GM12878 (cell line): ENCODE measurements at regions not wholly inside any gene's neighbourhood (a gene's known extent, or its start where the extent isn't known, plus 50 kb on each side); places are given as distances from the start of the nearest gene placed in this dataset.

ENCODE experiments used
- ATAC-seq: fragments of 200-7000 bp; cut with Tn5 transposase; 3 replicates; pipeline ENCODE4 v1.9.1; 2020; ENCODE audit warnings: mild to moderate bottlenecking, moderate library complexity
- BruUV-seq: library from RNA; stranded (reverse); fragments of 400-500 nt; replicated peaks from 2 replicates; lab custom pipeline; 2021; lab: Mats Ljungman, UMichigan
- CTCF ChIA-PET: fragments of 300-600 bp; sonication (Branson Sonifier 250); formaldehyde crosslinking; extraction: SDS; loops from one replicate; lab custom pipeline; 2021; ENCODE audit warnings: inconsistent platforms; lab: Yijun Ruan, JAX
- POLR2A ChIA-PET: fragments of 350-600 bp; formaldehyde crosslinking; extraction: SDS; loops from one replicate; lab custom pipeline; 2021; ENCODE audit warnings: inconsistent platforms; lab: Charles Lee
- RAD21 ChIA-PET: fragments of 300-600 bp; sonication (Branson Sonifier 250); formaldehyde crosslinking; loops from one replicate; lab custom pipeline; 2023; ENCODE audit warnings: antibody characterized with exemption; ENCODE audit not compliant: unreplicated experiment; lab: Charles Lee
- SMC1A ChIA-PET: fragments of 300-600 bp; sonication (Branson Sonifier 250); formaldehyde crosslinking; loops from one replicate; lab custom pipeline; 2023; ENCODE audit not compliant: unreplicated experiment, uncharacterized antibody; lab: Charles Lee
- DNase-seq: peaks from one replicate; pipeline ENCODE4 v3.0.0-alpha.2; 2011; ENCODE audit warnings: low read depth, low spot score
- FAIRE-seq: peaks from 3 replicates; lab custom pipeline; 2011; peaks lifted over from hg19 to GRCh38; lab: Jason Lieb, UNC
- H2AFZ ChIP-seq: 2 replicates; pipeline ENCODE4 v1.6.0; 2011; ENCODE audit warnings: low read depth, low read length, control low read depth; ENCODE audit not compliant: control insufficient read depth
- H3K27ac ChIP-seq: 2 replicates; pipeline ENCODE4 v1.5.1; 2011; ENCODE audit warnings: control low read depth; ENCODE audit not compliant: control insufficient read depth, insufficient read depth
- H3K27me3 ChIP-seq, 2 experiments: replicated peaks in 1 of 2; 2 replicates each; pipeline versions ENCODE4 v1.6.0 to v1.6.1; 2011; ENCODE audit warnings: low read length in 1 of 2; ENCODE audit not compliant: control insufficient read depth in 2 of 2, insufficient read depth in 2 of 2
- H3K36me3 ChIP-seq, 2 experiments: 2 replicates each; pipeline ENCODE4 v1.5.1; 2011; ENCODE audit warnings: low read length in 1 of 2; ENCODE audit not compliant: control insufficient read depth in 2 of 2, insufficient read depth in 2 of 2
- H3K4me1 ChIP-seq: 2 replicates; pipeline ENCODE4 v1.6.1; 2011; ENCODE audit warnings: mild to moderate bottlenecking, low read length, moderate library complexity, mixed read lengths; ENCODE audit not compliant: control insufficient read depth, insufficient read depth
- H3K4me2 ChIP-seq: 2 replicates; pipeline ENCODE4 v1.6.0; 2011; ENCODE audit warnings: control low read depth; ENCODE audit not compliant: control insufficient read depth, insufficient read depth
- H3K4me3 ChIP-seq: fragments of 200-600 bp; sonication (generic); 2 replicates; pipeline ENCODE4 v1.5.1; 2016
- H3K79me2 ChIP-seq: 2 replicates; pipeline ENCODE4 v1.6.0; 2011; ENCODE audit warnings: low read length; ENCODE audit not compliant: control insufficient read depth, insufficient read depth
- H3K9ac ChIP-seq: 2 replicates; pipeline ENCODE4 v1.8.0; 2011; ENCODE audit warnings: low read length, control low read depth, mixed read lengths; ENCODE audit not compliant: control insufficient read depth, insufficient read depth
- H3K9me3 ChIP-seq: replicated peaks from 3 replicates; pipeline ENCODE4 v1.5.1; 2011; ENCODE audit warnings: mild to moderate bottlenecking, low read length; ENCODE audit not compliant: control insufficient read depth, insufficient read depth
- H4K20me1 ChIP-seq: 2 replicates; pipeline ENCODE4 v1.6.0; 2011; ENCODE audit not compliant: control insufficient read depth, insufficient read depth
- BCLAF1 ChIP-seq: fragments of 450-650 bp; IDR thresholded peaks from 2 replicates; pipeline ENCODE4 v1.6.1; 2017; ENCODE audit warnings: antibody characterized with exemption, mild to moderate bottlenecking, moderate library complexity
- BHLHE40 ChIP-seq, 2 experiments: fragments of 450-650 bp in 1 of 2; IDR thresholded peaks; 2 replicates each; pipeline ENCODE4 v1.6.1; 2011 to 2017; ENCODE audit warnings: low read depth in 2 of 2, borderline replicate concordance in 1 of 2, improper control_type of control experiment in 1 of 2, low read length in 1 of 2, mild to moderate bottlenecking in 1 of 2
- CBX5 ChIP-seq: sonication (generic); IDR thresholded peaks from 2 replicates; pipeline ENCODE4 v1.6.1; 2016; ENCODE audit warnings: low read depth, moderate library complexity, mild to moderate bottlenecking, inconsistent platforms
- HCFC1 ChIP-seq: fragments of 150-350 bp; IDR thresholded peaks from 2 replicates; pipeline ENCODE4 v1.6.1; 2014; ENCODE audit warnings: low read length
- HDAC2 ChIP-seq: fragments of 200-600 bp; sonication (generic); IDR thresholded peaks from 2 replicates; pipeline ENCODE4 v1.6.1; 2017
- IRF4 ChIP-seq: IDR thresholded peaks from 2 replicates; pipeline ENCODE4 v1.6.1; 2011; ENCODE audit warnings: low read depth, low read length
- KLF5 ChIP-seq: fragments of 450-650 bp; IDR thresholded peaks from 2 replicates; pipeline ENCODE4 v1.6.1; 2014; ENCODE audit warnings: mild to moderate bottlenecking; ENCODE audit not compliant: partially characterized antibody
- LARP7 ChIP-seq: fragments of 450-650 bp; IDR thresholded peaks from 2 replicates; pipeline ENCODE4 v1.6.1; 2017; ENCODE audit warnings: mild to moderate bottlenecking
- MYC ChIP-seq: IDR thresholded peaks from 2 replicates; pipeline ENCODE4 v1.6.1; 2011; ENCODE audit warnings: mild to moderate bottlenecking, low read length, moderate library complexity, inconsistent platforms; ENCODE audit not compliant: insufficient read depth, insufficient replicate concordance, insufficient read length, severe bottlenecking
- NFYA ChIP-seq: IDR thresholded peaks from 2 replicates; pipeline ENCODE4 v1.6.1; 2011; ENCODE audit warnings: low read depth, mild to moderate bottlenecking, low read length, improper control_type of control experiment, borderline replicate concordance
- STAT1 ChIP-seq: fragments of 450-650 bp; conservative IDR thresholded peaks from 2 replicates; pipeline ENCODE4 v1.6.1; 2014; ENCODE audit warnings: antibody characterized with exemption, mild to moderate bottlenecking
- SUZ12 ChIP-seq: fragments of 200-600 bp; sonication (generic); IDR thresholded peaks from one replicate; pipeline ENCODE4 v1.6.1; 2018; ENCODE audit warnings: antibody characterized with exemption, mild to moderate bottlenecking; ENCODE audit not compliant: unreplicated experiment
- ZNF24 ChIP-seq: fragments of 450-650 bp; IDR thresholded peaks from 2 replicates; pipeline ENCODE4 v1.6.1; 2017; ENCODE audit warnings: antibody characterized with exemption, mild to moderate bottlenecking
- WGBS: methylation state at CpG from one replicate; pipeline ENCODE4 v1.1.6; 2016; ENCODE audit warnings: low lambda C conversion rate; ENCODE audit not compliant: insufficient replicate concordance, insufficient coverage; ENCODE audit errors: missing lambda C conversion rate; 5-methylcytosine and 5-hydroxymethylcytosine counted together
- in situ Hi-C: fragments of 300-500 bp; cut with MboI; formaldehyde crosslinking; loops from 9 replicates; pipeline ENCODE4 v1.14.3; 2018; ENCODE audit warnings: mixed read lengths
- intact Hi-C: fragments of 100-400 bp; cut with micrococcal nuclease; formaldehyde crosslinking; loops from one replicate; pipeline ENCODE4 v1.14.2; 2022; ENCODE audit not compliant: unreplicated experiment
- TF ChIP-seq, protein P1 (sequence below): fragments of 450-650 bp; IDR thresholded peaks from 2 replicates; pipeline ENCODE4 v1.6.1; 2018; ENCODE audit warnings: mild to moderate bottlenecking, low read depth, moderate library complexity; ENCODE audit not compliant: partially characterized antibody

DNA sequence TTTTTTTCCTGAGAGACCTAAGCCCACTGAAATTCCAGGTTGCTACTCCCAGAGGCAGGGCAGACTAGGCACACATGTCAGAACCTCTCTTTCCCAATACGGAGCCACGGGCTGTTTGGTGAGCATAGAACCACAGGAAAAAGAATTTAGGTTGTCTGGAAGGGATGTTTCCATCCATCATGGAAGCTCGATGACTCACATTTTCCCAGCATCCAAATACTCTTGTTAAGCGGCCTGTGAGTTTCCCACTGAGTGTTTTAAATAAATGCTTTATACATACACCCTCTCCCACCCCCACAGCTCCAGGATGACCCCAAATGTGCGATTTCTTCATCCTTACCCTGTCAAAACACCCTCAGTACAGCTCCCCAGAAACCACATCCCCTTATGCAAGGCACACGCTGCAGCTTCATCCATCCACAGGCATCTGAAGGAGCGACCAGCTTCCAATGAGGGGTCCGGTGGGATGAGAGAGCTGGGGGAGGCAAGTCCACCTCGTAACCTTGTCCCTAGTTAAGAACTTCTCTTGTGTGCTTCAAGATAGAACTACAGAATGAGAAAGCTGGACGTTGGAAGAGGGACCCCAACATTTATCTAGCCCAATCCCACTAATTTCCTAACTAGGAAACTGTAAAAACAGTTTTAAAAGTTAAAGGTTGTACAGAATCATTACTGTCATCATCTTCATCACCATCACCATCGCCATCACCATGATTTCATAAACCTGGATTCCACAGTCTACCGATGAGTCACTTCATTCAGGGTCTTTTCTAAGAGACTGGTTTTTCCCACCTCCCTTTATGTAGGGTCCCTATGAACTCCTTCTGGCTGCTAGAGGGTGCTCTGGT, 63.5 kb upstream of the FZD7 start:
- no peak overlapping the region for H3K27ac ChIP-seq
- ChIA-PET CTCF (interaction anchor here (0.8 to 3.1 kb wide), 2 partner anchors 98 to 110 kb away, joined by 3 to 11 read pairs; no protein-coding TSS in a partner anchor), RAD21 (no interaction called here), SMC1A (interaction anchor here (0.6 to 1.0 kb wide), 2 partner anchors 30 to 689 kb away, joined by 3 to 4 read pairs; no protein-coding TSS in a partner anchor), POLR2A (no interaction called here)
- H3K9me3 ChIP-seq: no peaks in the 10 kb centered on the region
- H3K79me2 ChIP-seq: no peaks in the 10 kb centered on the region
- no peak for DNase-seq
- H3K27me3 ChIP-seq: no peaks in the 10 kb centered on the region
- no peak overlapping the region for H2AFZ ChIP-seq
- intact Hi-C loops: loop anchor here (5.0 kb wide), 4 partner anchors 87 to 207 kb away; no protein-coding TSS in a partner anchor
- WGBS: 36% methylated on average over 12 of the region's 12 CpGs
- no peaks in the 10 kb centered on the region for H3K36me3 ChIP-seq
- in situ Hi-C loops: no loop called here
- no TSS peak for BruUV-seq
- H3K9ac ChIP-seq: no peak overlapping the region
- no peak for ATAC-seq
- H3K4me2 ChIP-seq: no peak overlapping the region
- no peak overlapping the region for H3K4me3 ChIP-seq
- H4K20me1 ChIP-seq: no peaks in the 10 kb centered on the region
- no peak for TF ChIP-seq SUZ12
- TF ChIP-seq BHLHE40 (IDR thresholded peaks at IDR 0.05; ENCODE audit: borderline replicate concordance in 1 of 2, low read depth in 2 of 2, low read length in 1 of 2): no peak
- no peak for TF ChIP-seq STAT1
- no peak for TF ChIP-seq KLF5
- no peak for TF ChIP-seq CBX5
- TF ChIP-seq LARP7: no peak
- no peak for TF ChIP-seq BCLAF1
- TF ChIP-seq NFYA: no peak
- TF ChIP-seq HCFC1: no peak
- TF ChIP-seq IRF4: no peak
- TF ChIP-seq, protein P1, sequence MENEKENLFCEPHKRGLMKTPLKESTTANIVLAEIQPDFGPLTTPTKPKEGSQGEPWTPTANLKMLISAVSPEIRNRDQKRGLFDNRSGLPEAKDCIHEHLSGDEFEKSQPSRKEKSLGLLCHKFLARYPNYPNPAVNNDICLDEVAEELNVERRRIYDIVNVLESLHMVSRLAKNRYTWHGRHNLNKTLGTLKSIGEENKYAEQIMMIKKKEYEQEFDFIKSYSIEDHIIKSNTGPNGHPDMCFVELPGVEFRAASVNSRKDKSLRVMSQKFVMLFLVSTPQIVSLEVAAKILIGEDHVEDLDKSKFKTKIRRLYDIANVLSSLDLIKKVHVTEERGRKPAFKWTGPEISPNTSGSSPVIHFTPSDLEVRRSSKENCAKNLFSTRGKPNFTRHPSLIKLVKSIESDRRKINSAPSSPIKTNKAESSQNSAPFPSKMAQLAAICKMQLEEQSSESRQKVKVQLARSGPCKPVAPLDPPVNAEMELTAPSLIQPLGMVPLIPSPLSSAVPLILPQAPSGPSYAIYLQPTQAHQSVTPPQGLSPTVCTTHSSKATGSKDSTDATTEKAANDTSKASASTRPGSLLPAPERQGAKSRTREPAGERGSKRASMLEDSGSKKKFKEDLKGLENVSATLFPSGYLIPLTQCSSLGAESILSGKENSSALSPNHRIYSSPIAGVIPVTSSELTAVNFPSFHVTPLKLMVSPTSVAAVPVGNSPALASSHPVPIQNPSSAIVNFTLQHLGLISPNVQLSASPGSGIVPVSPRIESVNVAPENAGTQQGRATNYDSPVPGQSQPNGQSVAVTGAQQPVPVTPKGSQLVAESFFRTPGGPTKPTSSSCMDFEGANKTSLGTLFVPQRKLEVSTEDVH: no peak
- no peak for TF ChIP-seq MYC
- TF ChIP-seq ZNF24: no peak
- no peak for TF ChIP-seq HDAC2
- no peak for FAIRE-seq
- no peaks in the 10 kb centered on the region for H3K4me1 ChIP-seq
